Ascending aorta (tissue), 2 donors: ENCODE measurements at regions not wholly inside any gene's neighbourhood (a gene's known extent, or its start where the extent isn't known, plus 50 kb on each side); places are given as distances from the start of the nearest gene placed in this dataset.

Source experiments
- DNase-seq, 2 donors: peaks; one replicate each; pipeline ENCODE4 v3.0.0-alpha.2; 2019; ENCODE audit warnings: low spot score in 2 of 2
- H3K27ac ChIP-seq, 2 donors: fragments of 200-600 bp; sonication (generic); one replicate each; pipeline ENCODE4 v1.5.1; 2016 to 2017; ENCODE audit warnings: mild to moderate bottlenecking in 1 of 2
- H3K27me3 ChIP-seq: fragments of 200-600 bp; sonication (generic); one replicate; pipeline ENCODE4 v1.5.1; 2017
- H3K36me3 ChIP-seq, 2 donors: fragments of 200-600 bp; sonication (generic); one replicate each; pipeline ENCODE4 v1.5.1; 2016
- H3K4me1 ChIP-seq, 2 donors: fragments of 200-600 bp; sonication (generic); one replicate each; pipeline ENCODE4 v1.5.1; 2016 to 2017; ENCODE audit warnings: mild to moderate bottlenecking in 1 of 2
- H3K4me3 ChIP-seq, 2 donors: fragments of 200-600 bp; sonication (generic); one replicate each; pipeline ENCODE4 v1.5.1; 2016 to 2017; ENCODE audit warnings: mild to moderate bottlenecking in 1 of 2
- H3K9me3 ChIP-seq, 2 donors: fragments of 200-600 bp; sonication (generic); one replicate each; pipeline ENCODE4 v1.5.1; 2016
- CTCF ChIP-seq, 3 experiments: fragments of 200-600 bp in 2 of 3; fragments of 450-650 bp in 1 of 3; sonication (generic) in 2 of 3; IDR thresholded peaks; one replicate each; pipeline ENCODE4 v1.5.1; 2016 to 2019; ENCODE audit warnings: antibody characterized with exemption in 3 of 3, mild to moderate bottlenecking in 1 of 3, moderate library complexity in 1 of 3
- intact Hi-C: fragments of 100-400 bp; cut with DNase I; formaldehyde crosslinking; loops from one replicate; pipeline ENCODE4 v1.15.1; 2023

- Histone ChIP-seq H3K4me3 (no peak overlapping the region), H3K9me3 (no peaks in the 10 kb centered on the region), H3K27me3 (no peaks in the 10 kb centered on the region), H3K36me3 (no peaks in the 10 kb centered on the region), H3K4me1 (no peaks in the 10 kb centered on the region), H3K27ac (no peak overlapping the region)
- no peak for TF ChIP-seq CTCF (IDR thresholded peaks at IDR 0.05)
- no peak for DNase-seq
- intact Hi-C loops = no loop called here
Measured at GRCh38 chr7:24341691-24342413, 57.9 kb downstream of the NPY start.

- Histone ChIP-seq H3K4me3 (no peak overlapping the region), H3K4me1 (no peaks in the 10 kb centered on the region), H3K9me3 (no peaks in the 10 kb centered on the region), H3K36me3 (no peaks in the 10 kb centered on the region), H3K27me3 (no peaks in the 10 kb centered on the region), H3K27ac (no peak overlapping the region)
- no peak for DNase-seq
- intact Hi-C loops = no loop called here
- no peak for TF ChIP-seq CTCF (IDR thresholded peaks at IDR 0.05)
Measured at GRCh38 chr7:24343614-24344013, 59.6 kb downstream of the NPY start.

- no peak for DNase-seq
- no peaks in the 10 kb centered on the region for H3K4me1 ChIP-seq
- no peaks in the 10 kb centered on the region for H3K27me3 ChIP-seq
- no peak overlapping the region for H3K27ac ChIP-seq
- intact Hi-C loops = no loop called here
- TF ChIP-seq CTCF (IDR thresholded peaks at IDR 0.05) = no peak
- H3K9me3 ChIP-seq = no peaks in the 10 kb centered on the region
- H3K4me3 ChIP-seq = no peak overlapping the region
- H3K36me3 ChIP-seq = no peaks in the 10 kb centered on the region
Measured at GRCh38 chr7:24346129-24346528, 62.1 kb downstream of the NPY start.

- H3K27ac ChIP-seq = no peak overlapping the region
- H3K4me1 ChIP-seq = no peaks in the 10 kb centered on the region
- no peak for TF ChIP-seq CTCF (IDR thresholded peaks at IDR 0.05)
- DNase-seq = no peak
- no peaks in the 10 kb centered on the region for H3K27me3 ChIP-seq
- H3K9me3 ChIP-seq = no peaks in the 10 kb centered on the region
- H3K4me3 ChIP-seq = no peak overlapping the region
- H3K36me3 ChIP-seq = no peaks in the 10 kb centered on the region
- intact Hi-C loops = no loop called here
Measured at GRCh38 chr7:24346716-24347115, 62.7 kb downstream of the NPY start.

DNA sequence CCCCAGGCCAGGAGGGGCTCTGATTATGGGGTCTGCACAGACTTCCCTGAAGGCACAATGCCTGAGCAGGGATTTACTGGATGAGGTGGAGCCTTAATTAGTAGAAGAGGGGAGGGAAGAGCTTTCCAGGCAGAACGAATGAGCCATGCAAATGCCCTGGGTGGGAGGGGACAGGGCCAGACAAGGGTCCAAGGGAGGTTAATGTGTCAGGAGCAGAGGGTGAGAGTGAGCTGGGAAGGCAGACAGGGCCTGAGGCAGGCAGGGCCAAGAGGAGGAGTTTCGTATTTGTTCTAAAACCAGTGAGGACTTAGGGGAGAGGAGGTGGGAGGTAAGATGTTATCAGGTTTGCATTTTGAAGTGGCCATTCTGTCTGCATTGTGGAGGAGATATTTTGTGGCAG, 65.3 kb downstream of the NPY start:
- Histone ChIP-seq H3K27ac (no peak overlapping the region), H3K4me3 (no peak overlapping the region), H3K4me1 (no peaks in the 10 kb centered on the region), H3K27me3 (no peaks in the 10 kb centered on the region), H3K9me3 (no peaks in the 10 kb centered on the region), H3K36me3 (no peaks in the 10 kb centered on the region)
- no peak for DNase-seq
- no peak for TF ChIP-seq CTCF (IDR thresholded peaks at IDR 0.05)
- intact Hi-C loops = no loop called here

GRCh38 chr7:24354456-24354855, 70.5 kb downstream of the NPY start:
- no peaks in the 10 kb centered on the region for H3K36me3 ChIP-seq
- no peak overlapping the region for H3K27ac ChIP-seq
- no peaks in the 10 kb centered on the region for H3K27me3 ChIP-seq
- no peaks in the 10 kb centered on the region for H3K9me3 ChIP-seq
- no peak for DNase-seq
- intact Hi-C loops = no loop called here
- no peaks in the 10 kb centered on the region for H3K4me1 ChIP-seq
- no peak for TF ChIP-seq CTCF (IDR thresholded peaks at IDR 0.05)
- H3K4me3 ChIP-seq = no peak overlapping the region
